ENCODE measurements at regions not wholly inside any gene's neighbourhood (a gene's known extent, or its start where the extent isn't known, plus 50 kb on each side); places are given as distances from the start of the nearest gene placed in this dataset.

DNA sequence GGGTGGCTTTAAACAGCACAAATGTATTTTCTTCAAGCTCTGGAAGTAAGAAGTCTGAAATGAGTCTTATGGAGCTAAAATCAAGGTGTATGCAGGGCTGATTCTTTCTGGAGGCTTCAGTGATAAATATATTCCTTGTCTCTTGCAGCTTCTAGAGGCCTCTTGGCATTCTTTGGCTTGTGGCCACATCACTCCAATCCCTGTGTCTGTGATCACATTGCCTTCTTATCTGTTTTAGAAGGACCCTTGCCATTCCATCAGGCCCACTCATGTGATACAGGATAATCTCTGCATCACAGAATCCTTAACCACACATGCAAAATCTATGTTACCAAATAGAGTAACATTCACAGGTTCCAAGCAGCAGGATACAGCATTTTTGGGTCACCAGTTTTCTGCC is 917.8 kb upstream of the C9orf72 start:
- no peak for TF ChIP-seq CTCF (IDR thresholded peaks at IDR 0.05; ENCODE audit: low read length)
- no peak for TF ChIP-seq EZH2 (IDR thresholded peaks at IDR 0.05; ENCODE audit: borderline replicate concordance, low read length)
